HK-2 (cell line): ENCODE measurements at regions not wholly inside any gene's neighbourhood (a gene's known extent, or its start where the extent isn't known, plus 50 kb on each side); places are given as distances from the start of the nearest gene placed in this dataset.

Source experiments
- DNase-seq: peaks from one replicate; pipeline ENCODE4 v3.0.0-alpha.2; 2018; ENCODE audit not compliant: unreplicated experiment

- DNase-seq: peak; percentile 7
These were observed 894.5 kb upstream of the POU3F3 start for GRCh38 chr2:103959174-103960128.

- no peak for DNase-seq
These were observed 893.8 kb upstream of the POU3F3 start for GRCh38 chr2:103960129-103960513.

- no peak for DNase-seq
These were observed 893.0 kb upstream of the POU3F3 start for GRCh38 chr2:103960951-103961350.

- no peak for DNase-seq
These were observed 892.1 kb upstream of the POU3F3 start for GRCh38 chr2:103961862-103962261.

GRCh38 chr2:103962670-103963069 lies 891.2 kb upstream of the POU3F3 start:
- DNase-seq: no peak

GRCh38 chr2:103963146-103963725 lies 890.7 kb upstream of the POU3F3 start:
- no peak for DNase-seq

GRCh38 chr2:103977241-103977640 lies 876.7 kb upstream of the POU3F3 start:
- DNase-seq: no peak

- DNase-seq: no peak
These were observed 876.2 kb upstream of the POU3F3 start for GRCh38 chr2:103977668-103978067.

- no peak for DNase-seq
These were observed 873.5 kb upstream of the POU3F3 start for GRCh38 chr2:103980401-103980800.

GRCh38 chr2:103982691-103983090 lies 871.2 kb upstream of the POU3F3 start:
- no peak for DNase-seq

- no peak for DNase-seq
These were observed 867.9 kb upstream of the POU3F3 start for GRCh38 chr2:103986001-103986400.

GRCh38 chr2:103991591-103991990 lies 862.3 kb upstream of the POU3F3 start:
- DNase-seq: no peak

GRCh38 chr2:104004821-104005220 lies 849.1 kb upstream of the POU3F3 start:
- DNase-seq: no peak

GRCh38 chr2:104016801-104017200 lies 837.1 kb upstream of the POU3F3 start:
- no peak for DNase-seq

- no peak for DNase-seq
These were observed 830.6 kb upstream of the POU3F3 start for GRCh38 chr2:104023306-104023705.

- DNase-seq: no peak
These were observed 830.1 kb upstream of the POU3F3 start for GRCh38 chr2:104023765-104024164.

- no peak for DNase-seq
These were observed 828.6 kb upstream of the POU3F3 start for GRCh38 chr2:104025295-104025694.

GRCh38 chr2:104026725-104027124 lies 827.2 kb upstream of the POU3F3 start:
- no peak for DNase-seq

- no peak for DNase-seq
These were observed 826.6 kb upstream of the POU3F3 start for GRCh38 chr2:104027321-104027720.

GRCh38 chr2:104028061-104028460 lies 825.9 kb upstream of the POU3F3 start:
- DNase-seq: no peak

GRCh38 chr2:104033399-104033798 lies 820.5 kb upstream of the POU3F3 start:
- no peak for DNase-seq

- DNase-seq: no peak
These were observed 813.1 kb upstream of the POU3F3 start for GRCh38 chr2:104040771-104041170.

- no peak for DNase-seq
These were observed 812.6 kb upstream of the POU3F3 start for GRCh38 chr2:104041351-104041750.
